IMR-90 (cell line): ENCODE measurements at regions not wholly inside any gene's neighbourhood (a gene's known extent, or its start where the extent isn't known, plus 50 kb on each side); places are given as distances from the start of the nearest gene placed in this dataset.

Experiments
- ATAC-seq: fragments of 200-7000 bp; cut with Tn5 transposase; 2 replicates; pipeline ENCODE4 v1.9.1; 2020; ENCODE audit warnings: low read depth, mild to moderate bottlenecking, moderate library complexity
- BruUV-seq: library from RNA; stranded (reverse); fragments of 400-500 nt; replicated peaks from 2 replicates; lab custom pipeline; 2021; lab: Mats Ljungman, UMichigan
- CTCF ChIA-PET: fragments of 300-600 bp; formaldehyde crosslinking; extraction: SDS; loops from one replicate; lab custom pipeline; 2021; ENCODE audit warnings: antibody characterized with exemption; lab: Yijun Ruan, JAX
- POLR2A ChIA-PET: fragments of 300-600 bp; sonication (Branson Sonifier 250); formaldehyde crosslinking; loops from one replicate; lab custom pipeline; 2022; ENCODE audit warnings: antibody characterized with exemption; ENCODE audit not compliant: unreplicated experiment; lab: Charles Lee
- DNase-seq: peaks from one replicate; pipeline ENCODE4 v3.0.0; 2013
- H2AFZ ChIP-seq: replicated peaks from 2 replicates; pipeline ENCODE3; 2013; ENCODE audit warnings: low read length, mild to moderate bottlenecking; ENCODE audit not compliant: poor library complexity
- H2AK5ac ChIP-seq: 2 replicates; pipeline ENCODE4 v1.6.1; 2013; ENCODE audit warnings: low read depth, low read length, inconsistent platforms
- H2AK9ac ChIP-seq: replicated peaks from 2 replicates; pipeline ENCODE3; 2013; ENCODE audit warnings: mild to moderate bottlenecking, low read depth, low read length, moderate library complexity; ENCODE audit not compliant: poor library complexity
- H2BK120ac ChIP-seq: 2 replicates; pipeline ENCODE4 v1.6.1; 2013; ENCODE audit warnings: low read depth, low read length, inconsistent platforms
- H2BK15ac ChIP-seq: 3 replicates; pipeline ENCODE4 v1.6.1; 2013; ENCODE audit warnings: low read depth, low read length, inconsistent platforms
- H2BK20ac ChIP-seq: 2 replicates; pipeline ENCODE4 v1.6.1; 2013; ENCODE audit warnings: low read depth, mild to moderate bottlenecking, inconsistent platforms, low read length, moderate library complexity
- H2BK5ac ChIP-seq: 2 replicates; pipeline ENCODE4 v1.6.1; 2013; ENCODE audit warnings: mild to moderate bottlenecking, low read depth, low read length, inconsistent platforms; ENCODE audit not compliant: poor library complexity, severe bottlenecking
- H3K14ac ChIP-seq: replicated peaks from 2 replicates; pipeline ENCODE4 v1.6.1; 2013; ENCODE audit warnings: low read depth, low read length, inconsistent platforms
- H3K18ac ChIP-seq: 2 replicates; pipeline ENCODE4 v1.6.1; 2013; ENCODE audit warnings: low read depth, low read length, control low read depth
- H3K23ac ChIP-seq: 2 replicates; pipeline ENCODE4 v1.6.1; 2013; ENCODE audit warnings: low read depth, low read length, inconsistent platforms
- H3K27ac ChIP-seq: 2 replicates; pipeline ENCODE4 v1.5.1; 2013; ENCODE audit warnings: mild to moderate bottlenecking, control low read depth, low read length; ENCODE audit not compliant: insufficient read depth
- H3K27me3 ChIP-seq: 2 replicates; pipeline ENCODE4 v1.6.1; 2013; ENCODE audit warnings: low read length; ENCODE audit not compliant: control insufficient read depth, insufficient read depth
- H3K36me3 ChIP-seq: 2 replicates; pipeline ENCODE4 v1.6.1; 2013; ENCODE audit warnings: low read length, mixed read lengths; ENCODE audit not compliant: control insufficient read depth, insufficient read depth
- H3K4ac ChIP-seq: 2 replicates; pipeline ENCODE4 v1.6.1; 2013; ENCODE audit warnings: low read depth, low read length, inconsistent platforms
- H3K4me1 ChIP-seq: 2 replicates; pipeline ENCODE4 v1.6.1; 2013; ENCODE audit warnings: low read length, mixed read lengths; ENCODE audit not compliant: control insufficient read depth, insufficient read depth
- H3K4me2 ChIP-seq: 2 replicates; pipeline ENCODE4 v1.6.1; 2013; ENCODE audit warnings: low read depth, mild to moderate bottlenecking, control low read depth, low read length, moderate library complexity
- H3K4me3 ChIP-seq: 2 replicates; pipeline ENCODE4 v1.5.1; 2013; ENCODE audit warnings: low read depth, mild to moderate bottlenecking, control low read depth, low read length, moderate library complexity; ENCODE audit not compliant: insufficient read depth
- H3K56ac ChIP-seq: 2 replicates; pipeline ENCODE4 v1.6.1; 2013; ENCODE audit warnings: low read length, inconsistent platforms; ENCODE audit not compliant: insufficient read depth; ENCODE audit errors: extremely low read depth
- H3K79me1 ChIP-seq, 2 experiments: 2 replicates each; pipeline ENCODE4 v1.6.1; 2013; ENCODE audit warnings: low read length in 2 of 2, inconsistent platforms in 1 of 2, low read depth in 1 of 2
- H3K9ac ChIP-seq: 2 replicates; pipeline ENCODE4 v1.6.1; 2013; ENCODE audit warnings: low read depth, low read length, control low read depth
- H3K9me1 ChIP-seq: 2 replicates; pipeline ENCODE4 v1.6.1; 2013; ENCODE audit warnings: low read length, inconsistent platforms; ENCODE audit not compliant: insufficient read depth
- H3K9me3 ChIP-seq: 2 replicates; pipeline ENCODE4 v1.6.1; 2013; ENCODE audit warnings: low read length; ENCODE audit not compliant: control insufficient read depth, insufficient read depth
- H4K20me1 ChIP-seq: 2 replicates; pipeline ENCODE4 v1.6.1; 2013; ENCODE audit warnings: low read length, inconsistent platforms; ENCODE audit not compliant: insufficient read depth
- H4K5ac ChIP-seq: 2 replicates; pipeline ENCODE4 v1.6.1; 2013; ENCODE audit warnings: mild to moderate bottlenecking, low read depth, low read length, control low read depth
- H4K8ac ChIP-seq, 2 experiments: 2 replicates each; pipeline ENCODE4 v1.6.1; 2013; ENCODE audit warnings: low read depth in 2 of 2, low read length in 2 of 2, control low read depth in 1 of 2, inconsistent platforms in 1 of 2
- H4K91ac ChIP-seq: 2 replicates; pipeline ENCODE4 v1.6.1; 2013; ENCODE audit warnings: low read depth, low read length, inconsistent platforms; ENCODE audit not compliant: insufficient read depth
- POLR2A ChIP-seq: IDR thresholded peaks from 2 replicates; pipeline ENCODE4 v1.6.1; 2012; ENCODE audit warnings: mild to moderate bottlenecking, low read depth, low read length
- WGBS, 2 experiments: methylation state at CpG; one replicate each; pipeline versions ENCODE4 v1.1.5 to v1.1.7; 2013; ENCODE audit warnings: missing lambda C conversion rate in 2 of 2; ENCODE audit not compliant: insufficient read length in 1 of 2; ENCODE audit errors: extremely low coverage in 2 of 2; 5-methylcytosine and 5-hydroxymethylcytosine counted together
- dilution Hi-C: fragments of 300-500 bp; cut with HindIII; formaldehyde crosslinking; loops from one replicate; pipeline ENCODE4 v1.14.3; 2018; ENCODE audit warnings: low sequenced_read_pairs; ENCODE audit not compliant: unreplicated experiment
- in situ Hi-C: fragments of 300-500 bp; cut with MboI; formaldehyde crosslinking; loops from 3 replicates; pipeline ENCODE4 v1.14.3; 2019; ENCODE audit warnings: low sequenced_read_pairs, inconsistent platforms, mixed read lengths
- intact Hi-C: fragments of 100-400 bp; cut with micrococcal nuclease; formaldehyde crosslinking; loops from 2 replicates; pipeline ENCODE4 v1.10.0; 2022

DNA sequence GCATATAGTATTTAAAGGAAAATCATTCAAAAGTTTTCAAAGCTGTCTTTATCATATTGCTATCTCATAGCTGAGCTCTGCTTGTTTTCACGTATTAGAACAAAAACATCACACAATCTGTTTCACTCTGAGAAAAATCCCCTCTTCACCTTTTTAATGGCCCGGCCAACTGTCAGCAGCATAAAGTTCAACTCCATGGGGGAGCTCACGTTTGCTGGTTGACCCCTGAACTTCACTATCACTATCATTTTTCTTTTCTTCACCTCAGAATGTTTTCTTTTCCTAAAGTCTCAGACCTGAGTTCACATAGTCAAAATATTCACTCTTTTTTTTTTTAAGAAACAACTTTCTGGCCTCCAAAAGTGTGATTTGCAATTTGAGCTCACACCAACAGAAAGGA lies 374.4 kb upstream of the MARCKS start:
- ChIA-PET CTCF (interaction anchor here (0.7 kb wide), 1 partner anchor 224 kb away, joined by 4 read pairs; no protein-coding TSS in a partner anchor), POLR2A (no interaction called here)
- DNase-seq (no peak), ATAC-seq (no peak)
- no peak overlapping the region for H3K4me2 ChIP-seq
- H3K27me3 ChIP-seq, result no peaks in the 10 kb centered on the region
- H3K9ac ChIP-seq, result no peak overlapping the region
- H2AFZ ChIP-seq, result no peak overlapping the region
- no peak overlapping the region for H3K18ac ChIP-seq
- TF ChIP-seq POLR2A, result no peak
- no peak overlapping the region for H2BK120ac ChIP-seq
- no peak overlapping the region for H4K8ac ChIP-seq
- no peak overlapping the region for H3K14ac ChIP-seq
- H2BK5ac ChIP-seq, result no peak overlapping the region
- no peak overlapping the region for H4K5ac ChIP-seq
- 77% methylated on average over 2 of the region's 3 CpGs; no CpG with 5 or more reads in 1 of the 2 experiments for WGBS, 2 experiments
- H4K91ac ChIP-seq, result no peak overlapping the region
- BruUV-seq, result no TSS peak
- H3K4ac ChIP-seq, result no peak overlapping the region
- no peaks in the 10 kb centered on the region for H3K9me3 ChIP-seq
- in situ Hi-C loops, result no loop called here
- no peaks in the 10 kb centered on the region for H4K20me1 ChIP-seq
- no peak overlapping the region for H2AK9ac ChIP-seq
- no peak overlapping the region for H3K56ac ChIP-seq
- H3K4me3 ChIP-seq, result no peak overlapping the region
- H2BK15ac ChIP-seq, result no peak overlapping the region
- no peaks in the 10 kb centered on the region for H3K9me1 ChIP-seq
- H3K23ac ChIP-seq, result no peak overlapping the region
- intact Hi-C loops, result no loop called here
- H3K4me1 ChIP-seq, result peaks cover 3% of the 10 kb centered on the region; the same call in 1 of the 2 replicates
- no peaks in the 10 kb centered on the region for H3K79me1 ChIP-seq
- H2BK20ac ChIP-seq, result no peak overlapping the region
- H2AK5ac ChIP-seq, result no peak overlapping the region
- dilution Hi-C loops, result no loop called here
- no peaks in the 10 kb centered on the region for H3K36me3 ChIP-seq
- H3K27ac ChIP-seq, result no peak overlapping the region
